ENCODE measurements at regions not wholly inside any gene's neighbourhood (a gene's known extent, or its start where the extent isn't known, plus 50 kb on each side); places are given as distances from the start of the nearest gene placed in this dataset.
A peak's percentile ranks its signal among the peaks of the same experiment; 100 is the strongest.

- Mint-ChIP-seq H3K36me3 (ENCODE audit: low read depth) (no peaks in the 10 kb centered on the region), H3K9me3 (no peaks in the 10 kb centered on the region), H3K4me1 (ENCODE audit: low read depth) (no peaks in the 10 kb centered on the region), H3K27me3 (ENCODE audit: low read depth) (no peaks in the 10 kb centered on the region), H3K4me3 (ENCODE audit: low read depth) (no peak overlapping the region), H3K27ac (no peak overlapping the region)
- DNase-seq (ENCODE audit: low spot score), result no peak
- intact Hi-C loops (cut with micrococcal nuclease), result no loop called here
These were observed 80.2 kb downstream of the FZD10 start for GRCh38 chr12:130242506-130242905.

GRCh38 chr12:130245251-130245650 is 83.0 kb downstream of the FZD10 start:
- no peak overlapping the region for H3K4me3 Mint-ChIP-seq (ENCODE audit: low read depth)
- DNase-seq (ENCODE audit: low spot score), result no peak
- H3K36me3 Mint-ChIP-seq (ENCODE audit: low read depth), result no peaks in the 10 kb centered on the region
- intact Hi-C loops (cut with micrococcal nuclease), result no loop called here
- no peaks in the 10 kb centered on the region for H3K4me1 Mint-ChIP-seq (ENCODE audit: low read depth)
- H3K27me3 Mint-ChIP-seq (ENCODE audit: low read depth), result no peaks in the 10 kb centered on the region
- no peak overlapping the region for H3K27ac Mint-ChIP-seq
- H3K9me3 Mint-ChIP-seq, result no peaks in the 10 kb centered on the region

GRCh38 chr12:130246560-130246959 is 84.3 kb downstream of the FZD10 start:
- Mint-ChIP-seq H3K4me3 (ENCODE audit: low read depth) (no peak overlapping the region), H3K9me3 (no peaks in the 10 kb centered on the region), H3K36me3 (ENCODE audit: low read depth) (no peaks in the 10 kb centered on the region), H3K27ac (no peak overlapping the region), H3K4me1 (ENCODE audit: low read depth) (no peaks in the 10 kb centered on the region), H3K27me3 (ENCODE audit: low read depth) (no peaks in the 10 kb centered on the region)
- no peak for DNase-seq (ENCODE audit: low spot score)
- intact Hi-C loops (cut with micrococcal nuclease), result no loop called here

DNA sequence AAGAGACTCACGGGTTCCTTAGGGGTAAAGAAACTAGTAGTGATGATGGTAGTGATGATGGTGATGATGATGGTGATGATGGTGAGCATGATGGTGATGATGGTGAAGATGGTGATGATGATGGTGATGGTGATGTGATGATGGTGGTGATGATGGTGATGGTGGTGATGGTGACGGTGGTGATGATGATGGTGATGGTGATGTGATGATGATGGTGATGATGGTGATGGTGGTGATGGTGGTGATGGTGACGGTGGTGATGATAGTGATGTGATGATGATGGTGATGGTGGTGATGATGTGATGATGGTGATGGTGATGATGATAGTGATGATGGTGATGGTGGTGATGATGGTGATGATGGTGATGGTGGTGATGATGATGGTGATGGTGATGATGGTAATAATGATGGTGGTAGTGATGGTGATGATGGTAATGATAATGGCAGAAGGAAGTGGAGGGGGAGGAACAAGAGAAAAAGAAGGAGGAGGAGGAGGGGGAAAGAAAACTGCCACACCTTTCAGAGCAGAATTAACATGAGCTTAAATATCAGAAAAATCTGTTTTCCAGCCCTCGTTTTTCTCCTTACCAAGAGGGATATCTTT is 85.5 kb downstream of the FZD10 start:
- Mint-ChIP-seq H3K36me3 (ENCODE audit: low read depth) (no peaks in the 10 kb centered on the region), H3K9me3 (no peaks in the 10 kb centered on the region), H3K4me3 (ENCODE audit: low read depth) (no peak overlapping the region), H3K27me3 (ENCODE audit: low read depth) (no peaks in the 10 kb centered on the region), H3K4me1 (ENCODE audit: low read depth) (no peaks in the 10 kb centered on the region), H3K27ac (no peak overlapping the region)
- DNase-seq (ENCODE audit: low spot score), result no peak
- intact Hi-C loops (cut with micrococcal nuclease), result no loop called here

GRCh38 chr12:130249376-130249775 is 87.1 kb downstream of the FZD10 start:
- no peaks in the 10 kb centered on the region for H3K4me1 Mint-ChIP-seq (ENCODE audit: low read depth)
- H3K27ac Mint-ChIP-seq, result no peak overlapping the region
- no peak for DNase-seq (ENCODE audit: low spot score)
- H3K27me3 Mint-ChIP-seq (ENCODE audit: low read depth), result no peaks in the 10 kb centered on the region
- H3K36me3 Mint-ChIP-seq (ENCODE audit: low read depth), result no peaks in the 10 kb centered on the region
- H3K9me3 Mint-ChIP-seq, result no peaks in the 10 kb centered on the region
- no peak overlapping the region for H3K4me3 Mint-ChIP-seq (ENCODE audit: low read depth)
- intact Hi-C loops (cut with micrococcal nuclease), result no loop called here

GRCh38 chr12:130251236-130251780 is 86.4 kb upstream of the PIWIL1 start:
- Mint-ChIP-seq H3K27ac (no peak overlapping the region), H3K4me3 (ENCODE audit: low read depth) (no peak overlapping the region), H3K36me3 (ENCODE audit: low read depth) (no peaks in the 10 kb centered on the region), H3K9me3 (no peaks in the 10 kb centered on the region), H3K4me1 (ENCODE audit: low read depth) (no peaks in the 10 kb centered on the region), H3K27me3 (ENCODE audit: low read depth) (no peaks in the 10 kb centered on the region)
- DNase-seq (ENCODE audit: low spot score), result no peak
- intact Hi-C loops (cut with micrococcal nuclease), result no loop called here

DNA sequence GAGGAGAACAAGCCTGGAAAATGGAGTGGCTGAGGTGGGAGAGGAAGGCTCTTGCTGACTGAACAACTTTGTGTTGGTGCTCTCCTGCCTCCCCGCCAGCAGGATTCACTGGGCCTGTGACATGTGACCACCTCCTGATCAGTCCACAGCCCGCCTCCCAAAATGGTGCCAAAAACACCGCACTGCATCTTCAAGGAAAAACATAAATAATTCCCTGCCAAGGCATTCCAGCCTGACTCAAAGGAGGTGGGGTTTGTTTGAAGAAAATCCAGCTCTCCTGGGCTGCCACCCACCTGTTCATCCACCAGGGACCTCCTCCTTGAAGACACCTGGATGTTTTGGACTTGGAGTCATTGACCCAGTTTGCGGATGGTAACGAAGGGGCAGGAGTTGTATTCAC is 83.8 kb upstream of the PIWIL1 start:
- Mint-ChIP-seq H3K27ac (no peak overlapping the region), H3K27me3 (ENCODE audit: low read depth) (no peaks in the 10 kb centered on the region), H3K9me3 (no peaks in the 10 kb centered on the region), H3K4me1 (ENCODE audit: low read depth) (no peaks in the 10 kb centered on the region), H3K4me3 (ENCODE audit: low read depth) (no peak overlapping the region), H3K36me3 (ENCODE audit: low read depth) (no peaks in the 10 kb centered on the region)
- intact Hi-C loops (cut with micrococcal nuclease), result no loop called here
- no peak for DNase-seq (ENCODE audit: low spot score)

DNA sequence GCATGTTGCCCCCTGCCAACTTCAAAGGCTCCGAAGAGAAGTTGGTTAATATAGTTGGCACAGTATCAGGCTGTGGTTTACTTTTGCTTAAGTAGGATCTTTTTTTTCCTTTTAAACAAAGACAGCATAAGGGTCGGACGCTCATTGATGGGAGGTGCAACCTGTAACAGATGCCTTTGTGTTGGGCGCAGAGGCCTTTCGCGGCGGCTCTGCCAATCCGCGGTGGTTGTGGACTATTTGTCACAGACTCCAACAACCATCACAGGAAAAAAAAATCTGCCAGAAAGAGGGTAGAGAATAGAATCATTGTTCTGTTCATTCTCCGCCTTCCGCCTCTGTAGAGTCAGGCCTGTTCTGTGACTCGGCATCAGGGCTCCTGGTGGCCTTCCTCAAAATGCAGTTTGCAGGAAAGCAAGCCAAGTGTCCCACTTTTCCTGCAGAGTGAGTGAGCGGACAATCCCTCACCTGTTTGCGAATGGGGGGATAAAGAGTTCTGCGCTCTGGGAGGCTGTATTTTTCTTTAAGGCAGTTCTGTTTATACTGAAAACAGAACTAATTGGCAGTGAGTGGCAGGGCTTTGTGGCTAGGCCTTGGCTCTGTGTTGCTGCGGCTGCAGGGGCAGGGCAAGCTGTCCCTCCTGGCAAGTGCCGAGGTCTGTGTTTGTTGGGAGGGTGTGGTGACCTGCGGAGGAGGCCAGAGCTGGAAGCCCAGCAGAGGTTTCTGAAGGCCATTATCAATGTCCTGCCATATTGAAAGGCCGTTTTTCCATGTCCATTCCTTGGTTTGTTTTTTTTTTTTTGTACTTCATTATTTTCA is 83.0 kb upstream of the PIWIL1 start:
- no peak for DNase-seq (ENCODE audit: low spot score)
- Mint-ChIP-seq H3K36me3 (ENCODE audit: low read depth) (no peaks in the 10 kb centered on the region), H3K27me3 (ENCODE audit: low read depth) (no peaks in the 10 kb centered on the region), H3K9me3 (no peaks in the 10 kb centered on the region), H3K27ac (no peak overlapping the region), H3K4me1 (ENCODE audit: low read depth) (no peaks in the 10 kb centered on the region), H3K4me3 (ENCODE audit: low read depth) (no peak overlapping the region)
- intact Hi-C loops (cut with micrococcal nuclease), result no loop called here

DNA sequence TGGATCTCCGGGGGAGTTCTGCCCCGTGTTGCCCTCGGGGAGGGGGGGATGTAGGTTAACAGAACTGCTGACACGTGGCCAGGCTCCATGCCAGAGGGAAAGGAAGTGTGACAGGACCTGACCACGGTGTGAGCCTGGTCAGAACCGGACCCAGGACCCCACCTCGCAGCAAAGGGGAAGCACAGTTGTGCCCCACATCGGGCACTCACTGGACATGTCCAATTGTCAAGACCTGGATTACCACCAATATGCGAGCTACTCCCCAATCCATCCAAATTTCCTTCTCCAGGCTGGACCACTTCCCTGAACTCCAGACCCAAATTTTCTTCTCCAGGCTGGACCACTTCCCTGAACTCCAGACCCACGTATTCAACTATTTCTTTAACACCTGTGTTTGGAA is 78.8 kb upstream of the PIWIL1 start:
- H3K4me3 Mint-ChIP-seq (ENCODE audit: low read depth), result no peak overlapping the region
- no peak for DNase-seq (ENCODE audit: low spot score)
- H3K4me1 Mint-ChIP-seq (ENCODE audit: low read depth), result no peaks in the 10 kb centered on the region
- intact Hi-C loops (cut with micrococcal nuclease), result no loop called here
- H3K9me3 Mint-ChIP-seq, result no peaks in the 10 kb centered on the region
- no peak overlapping the region for H3K27ac Mint-ChIP-seq
- H3K36me3 Mint-ChIP-seq (ENCODE audit: low read depth), result no peaks in the 10 kb centered on the region
- H3K27me3 Mint-ChIP-seq (ENCODE audit: low read depth), result no peaks in the 10 kb centered on the region

GRCh38 chr12:130263025-130263424 is 74.7 kb upstream of the PIWIL1 start:
- Mint-ChIP-seq H3K9me3 (no peaks in the 10 kb centered on the region), H3K36me3 (ENCODE audit: low read depth) (no peaks in the 10 kb centered on the region), H3K4me1 (ENCODE audit: low read depth) (no peaks in the 10 kb centered on the region), H3K27ac (no peak overlapping the region), H3K4me3 (ENCODE audit: low read depth) (no peak overlapping the region), H3K27me3 (ENCODE audit: low read depth) (no peaks in the 10 kb centered on the region)
- intact Hi-C loops (cut with micrococcal nuclease), result no loop called here
- DNase-seq (ENCODE audit: low spot score), result no peak

DNA sequence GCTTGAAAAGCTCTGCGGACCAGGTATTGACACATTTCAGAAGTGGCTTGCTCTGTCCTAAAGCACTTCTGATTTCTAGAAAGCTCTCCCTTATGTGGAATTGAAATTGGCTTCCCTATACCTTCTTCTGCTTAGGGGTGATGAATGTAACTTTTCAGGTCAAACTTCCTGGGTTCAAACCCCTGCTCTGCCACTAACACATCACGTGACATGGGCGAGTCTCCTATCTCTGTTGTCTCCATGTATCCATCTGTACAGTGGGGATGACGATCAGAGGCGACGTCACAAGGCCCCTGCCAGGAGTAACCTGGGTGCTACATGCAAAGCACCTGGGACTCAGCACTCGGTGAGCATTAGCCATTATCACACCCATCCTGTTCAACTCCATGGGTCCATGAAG is 73.7 kb upstream of the PIWIL1 start:
- no peaks in the 10 kb centered on the region for H3K27me3 Mint-ChIP-seq (ENCODE audit: low read depth)
- intact Hi-C loops (cut with micrococcal nuclease), result no loop called here
- no peaks in the 10 kb centered on the region for H3K4me1 Mint-ChIP-seq (ENCODE audit: low read depth)
- H3K4me3 Mint-ChIP-seq (ENCODE audit: low read depth), result no peak overlapping the region
- H3K9me3 Mint-ChIP-seq, result no peaks in the 10 kb centered on the region
- no peak overlapping the region for H3K27ac Mint-ChIP-seq
- no peak for DNase-seq (ENCODE audit: low spot score)
- H3K36me3 Mint-ChIP-seq (ENCODE audit: low read depth), result no peaks in the 10 kb centered on the region

- no peak overlapping the region for H3K27ac Mint-ChIP-seq
- no peak for DNase-seq (ENCODE audit: low spot score)
- H3K27me3 Mint-ChIP-seq (ENCODE audit: low read depth), result peaks cover 3% of the 10 kb centered on the region
- no peaks in the 10 kb centered on the region for H3K9me3 Mint-ChIP-seq
- H3K4me3 Mint-ChIP-seq (ENCODE audit: low read depth), result no peak overlapping the region
- intact Hi-C loops (cut with micrococcal nuclease), result no loop called here
- H3K36me3 Mint-ChIP-seq (ENCODE audit: low read depth), result no peaks in the 10 kb centered on the region
- no peaks in the 10 kb centered on the region for H3K4me1 Mint-ChIP-seq (ENCODE audit: low read depth)
These were observed 70.9 kb upstream of the PIWIL1 start for GRCh38 chr12:130266751-130267150.

DNA sequence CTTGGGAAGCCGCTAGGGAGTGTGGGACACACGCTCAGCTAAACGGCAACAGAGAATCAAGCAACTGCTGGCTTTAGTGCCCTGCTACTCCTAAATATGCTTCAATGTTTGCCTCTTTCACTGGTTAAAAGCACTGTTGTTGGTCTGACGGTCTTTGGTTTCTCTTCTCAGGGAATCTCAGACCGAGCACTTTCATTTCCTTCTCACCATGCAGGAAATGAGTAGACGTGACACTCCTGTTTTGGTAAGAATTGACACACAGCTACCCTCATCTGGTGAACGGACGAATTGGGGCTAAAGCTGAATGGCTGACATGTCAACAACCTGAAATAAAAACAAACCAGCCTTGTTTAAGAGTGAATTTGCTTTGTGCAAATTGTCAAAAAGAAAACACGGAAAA is 57.5 kb upstream of the PIWIL1 start:
- H3K4me3 Mint-ChIP-seq (ENCODE audit: low read depth), result no peak overlapping the region
- intact Hi-C loops (cut with micrococcal nuclease), result loop anchor here (10.0 kb wide), 1 partner anchor 55 kb away; the partner anchor contains the start of gene PIWIL1
- H3K9me3 Mint-ChIP-seq, result peaks cover 23% of the 10 kb centered on the region
- H3K36me3 Mint-ChIP-seq (ENCODE audit: low read depth), result peaks cover 3% of the 10 kb centered on the region
- DNase-seq (ENCODE audit: low spot score), result peak; percentile 14
- H3K4me1 Mint-ChIP-seq (ENCODE audit: low read depth), result peaks cover 7% of the 10 kb centered on the region
- no peaks in the 10 kb centered on the region for H3K27me3 Mint-ChIP-seq (ENCODE audit: low read depth)
- H3K27ac Mint-ChIP-seq, result peak overlapping the region; percentile 60

Measured in activated T-helper 2 cell treated with anti-CD3 and anti-CD28 coated beads, Interferon-gamma antibody, Interleukin-2, Interleukin-4, amounts not matched to agents 10 μg/mL and 5 μg/mL and 100 μg/mL, durations not matched to agents 14 hours and 24 hours and 36 hours (primary cell).